Activated CD8-positive, alpha-beta memory T cell treated with anti-CD3 and anti-CD28 coated beads for 1 hour (primary cell): ENCODE measurements at regions not wholly inside any gene's neighbourhood (a gene's known extent, or its start where the extent isn't known, plus 50 kb on each side); places are given as distances from the start of the nearest gene placed in this dataset.

Experiments used
- DNase-seq, 2 donors: peaks; one replicate each; pipeline ENCODE4 v3.0.0-alpha.2; 2020; ENCODE audit warnings: low read depth in 1 of 2; ENCODE audit errors: extremely low read depth in 1 of 2

DNA sequence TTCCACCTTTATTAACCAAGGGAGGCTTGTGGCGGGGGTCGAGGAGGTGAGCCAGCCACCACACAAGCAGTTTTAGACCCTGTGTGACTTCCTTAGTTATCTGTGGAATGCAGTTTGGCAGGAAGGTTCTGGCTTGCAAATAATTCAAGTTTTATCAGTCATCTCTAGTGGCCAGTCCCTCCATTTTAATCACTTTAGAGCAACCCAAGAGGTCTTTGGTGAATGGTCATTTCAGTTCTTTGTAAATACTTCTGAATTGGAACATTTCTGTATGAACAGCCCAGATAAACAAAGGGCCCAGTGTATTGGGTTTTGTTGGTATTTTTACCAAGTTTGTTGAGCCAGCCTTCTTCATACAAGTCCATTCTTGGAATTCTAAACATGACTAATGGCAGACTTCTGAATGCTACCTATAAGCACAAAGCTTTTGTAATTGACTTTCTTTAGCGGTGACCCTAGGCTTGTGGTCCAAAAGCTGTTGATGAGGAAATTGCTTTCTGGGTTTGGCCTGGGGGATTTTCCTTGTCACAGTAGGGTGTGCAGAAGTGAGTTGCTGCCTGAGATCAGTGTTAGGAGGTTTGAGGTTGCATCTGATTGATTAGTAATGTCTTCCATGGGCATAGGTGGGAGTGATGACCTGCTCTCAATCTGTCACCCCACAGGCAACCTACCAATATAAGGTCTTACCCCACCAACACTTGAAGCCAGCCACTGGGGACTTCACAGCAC is 193.3 kb upstream of the TOPAZ1 start:
- DNase-seq: no peak

DNA sequence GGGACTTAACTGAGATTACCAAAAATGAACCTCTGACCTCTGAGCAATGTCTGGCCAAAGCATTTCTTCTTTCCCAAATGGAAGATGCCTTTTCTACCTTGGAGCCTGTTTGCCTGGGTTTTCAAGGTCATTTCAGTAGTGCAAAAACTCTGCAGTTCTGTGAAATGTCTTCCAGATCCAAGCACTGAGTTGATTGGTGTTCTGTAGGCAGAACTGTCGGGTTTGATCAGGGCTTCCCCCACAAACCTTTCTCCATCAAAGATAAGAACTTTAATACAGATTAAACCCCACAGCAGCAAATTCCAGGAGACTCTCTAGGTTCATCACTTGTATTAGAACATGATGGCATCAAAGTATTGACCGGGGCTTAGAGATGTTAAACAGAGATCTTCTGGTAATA is 192.7 kb upstream of the TOPAZ1 start:
- DNase-seq: no peak

DNA sequence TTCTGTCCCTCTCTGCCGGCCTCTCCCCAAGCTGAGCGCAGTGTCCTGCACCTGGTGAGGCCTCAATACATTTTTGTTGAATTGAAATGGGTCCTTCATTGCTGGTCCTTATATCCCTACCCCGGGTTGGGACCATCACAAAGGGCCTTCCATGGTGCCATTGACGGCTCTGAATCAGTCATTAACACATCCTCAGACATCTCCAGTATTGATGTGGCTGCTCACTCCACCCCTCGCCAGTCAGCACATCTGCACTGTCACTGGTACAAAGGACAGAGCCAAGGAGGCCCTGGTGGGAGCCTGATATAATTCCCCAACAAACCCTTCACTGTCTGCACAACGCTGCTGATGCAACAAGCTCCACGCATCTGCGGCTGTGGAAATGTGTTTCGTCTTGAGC is 191.6 kb upstream of the TOPAZ1 start:
- no peak for DNase-seq

DNA sequence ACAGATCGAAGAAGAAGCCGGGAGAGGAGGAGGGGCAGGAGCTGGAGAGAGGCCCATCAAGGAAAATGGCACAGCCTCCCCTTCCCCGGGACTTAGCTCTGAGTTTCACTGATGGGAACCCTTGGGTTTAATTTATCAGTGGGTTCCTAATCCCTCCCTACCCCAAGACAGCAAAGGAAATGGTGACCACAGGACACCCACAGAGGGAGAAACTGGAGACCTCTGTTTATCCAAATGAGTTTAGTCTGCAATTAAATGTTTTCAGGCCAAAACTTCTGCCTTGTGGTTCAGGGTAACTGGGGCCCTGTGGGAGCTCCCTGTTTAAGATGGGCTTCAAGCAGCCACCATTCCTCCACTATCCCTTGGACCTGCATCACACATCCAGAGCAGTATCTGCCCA is 190.8 kb upstream of the TOPAZ1 start:
- DNase-seq: no peak

DNA sequence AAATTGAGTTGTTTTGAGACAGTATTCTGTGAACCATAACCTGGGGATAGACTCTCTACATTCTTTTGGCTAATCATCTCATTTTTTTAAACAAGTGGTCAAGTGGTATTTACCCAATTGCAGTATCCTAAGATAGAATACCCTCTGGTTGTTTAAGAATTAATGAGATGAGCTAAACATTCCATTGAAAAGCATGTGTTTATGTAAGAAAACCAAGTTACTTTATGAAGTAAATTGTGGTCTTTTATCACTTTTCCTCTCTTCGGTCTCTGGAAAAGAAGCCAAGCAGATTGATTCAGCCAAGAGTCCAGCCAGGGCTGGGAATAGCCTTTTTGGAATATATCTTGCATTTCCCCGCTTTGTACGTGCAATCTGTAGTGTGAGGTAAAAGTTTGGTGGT is 185.7 kb upstream of the TOPAZ1 start:
- DNase-seq: no peak

- no peak for DNase-seq
These were observed 185.0 kb upstream of the TOPAZ1 start for GRCh38 chr3:44056446-44057240.

DNA sequence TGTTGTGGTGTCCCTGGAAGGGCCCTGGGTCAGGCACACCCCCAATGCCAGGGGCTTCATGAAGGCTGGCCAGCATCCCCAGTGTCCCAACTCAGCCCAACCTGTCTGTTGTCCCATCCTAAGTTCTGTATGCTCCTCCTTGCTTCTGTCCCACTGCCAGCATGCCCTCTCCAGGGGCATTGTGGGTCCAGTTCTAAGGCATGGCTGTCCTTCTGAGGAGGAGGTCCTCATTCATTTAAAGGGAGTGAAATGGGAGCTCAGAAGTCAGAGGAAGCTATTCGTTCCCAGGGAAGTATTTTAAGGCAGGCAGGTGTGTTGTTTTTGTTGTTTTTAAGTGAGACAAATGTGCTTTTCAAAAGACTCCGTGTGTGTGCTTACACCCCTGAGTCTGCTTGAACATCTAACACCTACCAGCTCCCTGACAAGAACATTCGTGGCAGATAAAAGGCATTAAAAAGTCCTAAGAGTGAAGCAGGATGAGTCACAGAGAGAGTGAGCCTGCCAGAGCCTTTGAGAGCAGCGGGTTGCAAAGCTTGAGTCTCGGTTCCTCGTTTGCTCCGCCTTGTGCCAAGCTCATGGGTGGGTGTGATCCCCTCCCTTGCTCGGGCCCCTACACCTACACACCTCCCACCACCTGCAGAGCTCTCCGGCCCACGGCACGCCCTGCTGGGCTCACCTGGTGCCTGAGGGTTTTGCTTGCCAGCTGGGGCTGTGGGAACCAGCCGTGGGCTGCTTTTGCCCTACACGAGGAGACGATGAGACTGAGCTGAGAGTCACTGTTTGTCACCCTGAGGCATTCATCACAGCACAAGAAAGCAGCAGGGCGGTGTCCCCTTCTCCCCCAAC is 183.4 kb upstream of the TOPAZ1 start:
- no peak for DNase-seq

DNA sequence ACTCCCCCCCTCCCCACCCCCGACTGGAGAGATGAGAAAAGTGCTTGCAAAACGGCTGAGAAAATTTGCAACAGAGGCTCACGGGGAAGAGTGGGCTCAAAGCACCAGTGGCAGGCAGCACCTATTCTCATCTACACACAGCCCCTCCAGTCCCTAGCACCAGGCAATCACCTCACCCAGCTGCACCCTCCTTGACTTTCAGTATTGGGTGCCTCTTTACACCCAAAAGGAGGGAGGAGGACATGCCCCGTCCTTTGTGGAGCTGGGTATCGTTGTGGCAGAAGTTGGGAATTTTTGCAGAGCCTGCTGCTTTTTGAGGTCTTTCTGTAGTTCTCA is 182.8 kb upstream of the TOPAZ1 start:
- no peak for DNase-seq

DNA sequence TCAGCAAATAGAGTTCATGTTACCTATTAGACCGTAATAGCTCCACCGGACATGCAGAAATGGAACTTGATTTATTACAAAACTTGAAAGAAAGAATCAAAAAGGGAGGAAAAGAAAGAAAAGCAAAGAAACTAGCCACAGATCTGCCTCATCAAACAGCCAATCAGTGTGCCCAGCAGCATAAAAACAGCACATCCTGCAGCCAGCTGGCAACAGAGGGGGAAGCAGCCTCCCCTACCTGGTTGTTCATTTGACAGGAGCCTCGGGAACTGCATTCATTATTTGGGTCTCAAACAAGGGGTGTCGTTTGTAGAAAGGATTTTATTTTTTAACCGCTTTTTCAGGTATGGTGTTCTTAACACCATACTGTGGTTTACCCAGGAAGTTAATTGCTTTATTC is 181.5 kb upstream of the TOPAZ1 start:
- no peak for DNase-seq

GRCh38 chr3:44061268-44061667 is 180.4 kb upstream of the TOPAZ1 start:
- DNase-seq: no peak

DNA sequence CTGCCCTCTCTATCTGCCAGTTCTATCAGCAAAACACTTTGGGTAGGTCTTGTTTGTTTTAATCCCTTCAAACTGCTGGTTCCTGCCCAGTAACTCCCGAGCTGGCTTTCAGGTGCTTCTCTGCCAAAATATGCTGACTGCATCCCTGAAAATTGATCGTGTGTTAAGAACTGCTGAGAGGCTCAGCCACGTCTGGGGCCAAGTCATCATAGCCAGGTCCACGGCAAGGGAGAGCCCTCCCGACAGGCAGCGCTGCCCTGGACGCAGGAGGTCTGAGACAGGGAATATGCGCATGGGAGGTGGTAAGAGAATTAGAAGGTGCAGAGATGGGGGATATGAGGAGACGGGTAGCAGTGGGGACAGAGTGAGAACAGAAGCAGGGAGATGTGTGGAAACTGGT is 179.7 kb upstream of the TOPAZ1 start:
- DNase-seq: no peak

DNA sequence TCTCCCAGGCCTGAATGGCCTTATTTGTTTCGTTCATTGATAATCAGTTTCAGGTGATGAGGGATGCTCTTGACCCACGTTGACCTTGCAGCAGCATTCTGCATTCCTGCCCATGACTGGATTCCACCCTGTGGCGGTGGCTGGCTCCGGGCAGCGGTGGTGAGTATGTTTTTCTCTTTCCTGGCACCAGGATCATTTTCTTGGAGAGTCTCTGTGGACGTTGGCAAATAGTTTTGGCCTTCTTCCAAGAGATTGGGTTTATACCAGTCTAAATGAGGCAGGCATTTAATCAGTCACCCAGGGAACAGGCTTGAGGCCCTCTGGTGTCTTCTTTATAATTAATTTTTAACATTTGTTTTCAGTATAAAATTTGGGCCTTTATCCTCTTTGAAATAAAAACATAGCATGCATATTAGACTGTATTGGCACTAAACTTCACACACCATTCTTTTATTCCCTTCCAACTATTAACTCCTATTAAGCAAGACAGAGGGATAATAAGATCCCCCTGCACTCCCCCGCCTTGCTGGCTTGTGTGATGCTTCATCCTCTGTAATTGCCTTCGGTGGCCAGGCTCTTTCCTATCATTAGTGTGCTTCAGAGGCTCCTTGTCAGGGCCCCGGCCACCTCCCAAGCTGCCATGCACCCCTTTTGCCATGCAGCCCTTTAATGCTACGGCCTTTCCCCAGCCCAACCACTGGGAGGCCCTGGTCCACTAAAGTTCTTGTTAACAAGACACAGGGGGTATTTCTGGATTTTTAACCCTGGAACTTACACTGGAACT is 176.2 kb upstream of the TOPAZ1 start:
- DNase-seq: no peak

DNA sequence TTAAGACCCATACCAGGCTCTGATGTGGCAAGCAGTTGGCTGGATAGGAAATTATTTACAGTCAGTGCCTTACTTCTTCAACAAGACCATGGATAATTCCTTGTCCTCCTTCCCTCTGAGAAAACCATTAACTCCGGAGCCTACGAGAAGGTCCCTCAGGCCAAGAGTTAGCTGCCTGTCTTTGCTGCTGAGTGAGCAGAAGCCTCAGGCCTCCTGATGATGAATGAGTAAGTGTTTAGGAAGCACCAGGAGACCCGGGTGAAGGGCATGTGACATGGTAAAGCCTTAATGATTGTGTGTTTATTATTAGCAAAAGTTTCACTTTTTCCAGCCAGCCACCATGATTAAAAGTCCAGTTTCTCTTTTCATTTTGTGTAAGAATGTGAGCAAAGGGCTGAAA is 174.9 kb upstream of the TOPAZ1 start:
- DNase-seq: no peak

GRCh38 chr3:44067431-44067830 is 174.3 kb upstream of the TOPAZ1 start:
- DNase-seq: no peak

DNA sequence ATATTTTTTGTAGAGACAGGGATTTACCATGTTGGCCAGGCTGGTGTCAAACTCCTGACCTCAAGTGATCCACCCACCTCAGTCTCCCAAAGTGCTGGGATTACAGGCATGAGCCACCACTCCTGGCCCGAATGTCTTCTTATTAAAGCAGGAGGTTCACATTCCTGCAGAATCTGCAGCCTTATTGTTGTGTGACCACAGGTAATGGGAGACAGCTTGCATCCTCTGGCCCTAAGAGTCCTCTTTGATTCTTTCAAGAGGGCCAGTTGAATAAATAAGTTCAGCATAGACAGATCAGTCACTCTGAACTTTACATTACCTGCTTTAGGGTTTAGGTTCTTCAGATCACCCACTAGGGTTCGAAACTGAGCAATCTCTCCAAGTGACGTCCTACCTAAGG is 172.9 kb upstream of the TOPAZ1 start:
- DNase-seq: no peak

DNA sequence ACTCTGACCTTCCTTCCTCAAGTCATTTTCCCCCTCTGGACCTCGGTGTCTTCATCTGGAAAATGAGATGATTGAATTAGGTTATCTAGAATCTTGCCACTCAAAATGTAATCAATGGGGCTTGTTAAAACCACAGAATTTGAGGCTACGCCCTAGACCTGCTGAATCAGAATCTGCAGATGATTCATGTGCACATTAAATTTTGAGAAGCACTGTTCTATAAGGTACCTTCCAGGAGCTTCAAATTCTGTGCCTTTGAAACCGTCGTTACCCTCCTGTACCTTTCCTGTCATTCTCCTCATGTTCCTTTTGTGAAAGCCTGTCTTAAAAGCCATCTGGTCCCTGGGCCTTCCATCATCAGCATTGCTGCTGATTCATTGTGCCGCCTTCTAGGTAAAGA is 172.4 kb upstream of the TOPAZ1 start:
- DNase-seq: no peak

DNA sequence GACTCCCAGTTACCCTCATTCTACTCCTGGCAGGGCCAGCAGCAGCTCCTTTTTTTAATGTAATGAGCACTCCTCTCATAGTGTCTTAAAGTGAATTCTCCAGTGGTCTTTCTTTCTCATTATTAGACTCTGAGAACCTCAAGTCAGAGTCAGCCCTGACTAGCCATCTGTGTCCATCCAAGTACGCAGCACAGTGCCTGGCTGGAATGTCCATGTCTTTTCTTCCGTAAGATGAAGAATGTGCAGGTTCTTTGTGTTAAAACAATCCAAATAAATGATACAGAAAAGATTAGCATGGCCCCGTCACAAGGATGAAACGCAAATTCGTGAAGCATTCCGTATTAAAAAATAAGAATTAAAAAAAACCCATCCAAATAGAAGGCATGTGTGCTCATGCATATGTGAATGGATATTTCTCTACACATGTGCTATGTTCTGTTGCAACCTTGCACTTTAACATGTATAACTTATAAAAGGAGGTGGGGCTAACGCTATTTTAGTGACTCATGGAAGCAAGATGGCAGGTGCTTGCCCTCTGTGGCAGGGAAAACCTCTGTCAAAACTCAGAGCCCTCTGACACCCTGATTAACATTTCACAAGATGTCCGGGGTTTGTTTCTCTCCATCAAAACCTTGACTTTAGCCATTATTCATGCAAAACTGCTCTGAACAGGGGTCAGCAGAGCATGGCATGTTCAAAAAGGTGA is 170.7 kb upstream of the TOPAZ1 start:
- no peak for DNase-seq

DNA sequence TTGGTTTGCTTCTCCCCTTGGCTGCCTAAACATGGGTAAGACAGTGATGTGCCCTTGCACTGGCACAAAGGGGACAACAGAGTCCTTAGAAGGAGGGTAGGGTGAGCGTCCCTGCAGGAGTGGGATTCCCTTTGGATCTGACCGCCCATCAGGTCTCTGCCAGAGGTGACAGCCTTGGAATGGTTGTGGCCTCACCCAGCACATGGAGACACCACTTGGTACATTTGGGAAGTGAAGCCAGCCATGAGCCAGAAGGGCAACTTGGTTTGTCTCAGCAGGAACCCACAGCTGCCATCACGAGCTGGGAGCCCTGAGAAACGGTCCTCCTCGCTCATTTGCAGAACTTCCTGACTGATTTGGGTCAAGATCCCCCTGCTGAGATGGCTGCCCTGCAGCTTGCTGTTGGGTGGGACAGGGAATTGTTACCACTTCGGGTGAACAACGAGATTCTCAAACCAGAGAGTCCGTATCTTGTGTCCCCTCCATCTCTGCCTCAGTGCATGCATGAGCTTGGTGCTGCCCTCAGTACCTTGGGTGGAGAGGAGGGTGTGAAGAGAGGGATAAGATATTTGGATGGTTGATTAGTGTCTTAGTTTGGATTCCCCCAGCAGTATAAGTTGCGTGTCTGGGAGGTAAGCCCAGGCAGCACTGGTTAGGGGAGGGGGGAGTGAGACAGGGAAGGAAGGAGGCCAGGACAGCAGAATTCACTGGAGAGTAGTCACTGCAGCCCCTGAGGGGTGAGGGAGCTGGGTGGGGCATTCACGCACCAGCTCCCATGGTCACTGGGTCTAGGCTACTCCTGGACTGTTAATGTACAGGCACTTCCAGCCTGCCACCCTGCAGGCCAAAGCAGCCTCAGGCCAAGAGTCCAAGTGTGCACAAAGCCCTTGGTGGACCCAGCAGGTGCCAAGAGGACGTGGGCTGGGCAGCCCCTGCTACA is 168.8 kb upstream of the TOPAZ1 start:
- DNase-seq: no peak

GRCh38 chr3:44074181-44074580 is 167.5 kb upstream of the TOPAZ1 start:
- no peak for DNase-seq
